Daoy (cell line): ENCODE measurements at regions not wholly inside any gene's neighbourhood (a gene's known extent, or its start where the extent isn't known, plus 50 kb on each side); places are given as distances from the start of the nearest gene placed in this dataset.
"Not testable (repeated sequence)": the region's sequence is repeated elsewhere in the genome, so short reads cannot be mapped to it uniquely, and the experiment has no call there.

Experiments
- DNase-seq: peaks from one replicate; pipeline ENCODE4 v3.0.0-alpha.2; 2015; ENCODE audit warnings: low read depth

- DNase-seq, result no peak
Observed at GRCh38 chr1:238649200-238649599, 737.2 kb upstream of the CHRM3 start.

- no peak for DNase-seq
Observed at GRCh38 chr1:238648751-238649150, 737.6 kb upstream of the CHRM3 start.

- no peak for DNase-seq
Observed at GRCh38 chr1:238648296-238648695, 738.1 kb upstream of the CHRM3 start.

- DNase-seq, result peak; percentile 87
Observed at GRCh38 chr1:238647877-238648276, 738.5 kb upstream of the CHRM3 start.

GRCh38 chr1:238642231-238642630 is 744.1 kb upstream of the CHRM3 start:
- no peak for DNase-seq

- DNase-seq, result no peak
Observed at GRCh38 chr1:238639861-238640260, 746.5 kb upstream of the CHRM3 start.

- DNase-seq, result no peak
Observed at GRCh38 chr1:238628110-238628509, 737.4 kb upstream of the ZP4 start.

GRCh38 chr1:238624776-238625175 is 734.1 kb upstream of the ZP4 start:
- no peak for DNase-seq

GRCh38 chr1:238621405-238621804 is 730.7 kb upstream of the ZP4 start:
- no peak for DNase-seq

GRCh38 chr1:238619652-238620051 is 728.9 kb upstream of the ZP4 start:
- no peak for DNase-seq

- DNase-seq, result no peak
Observed at GRCh38 chr1:238611406-238611805, 720.7 kb upstream of the ZP4 start.

- no peak for DNase-seq
Observed at GRCh38 chr1:238608144-238608543, 717.4 kb upstream of the ZP4 start.

GRCh38 chr1:238606896-238607295 is 716.2 kb upstream of the ZP4 start:
- peak; percentile 51 for DNase-seq

- DNase-seq, result no peak
Observed at GRCh38 chr1:238606457-238606856, 715.7 kb upstream of the ZP4 start.

GRCh38 chr1:238604357-238604756 is 713.6 kb upstream of the ZP4 start:
- DNase-seq, result no peak

GRCh38 chr1:238601604-238602003 is 710.9 kb upstream of the ZP4 start:
- DNase-seq, result not testable (repeated sequence)

GRCh38 chr1:238596703-238597102 is 706.0 kb upstream of the ZP4 start:
- no peak for DNase-seq

- no peak for DNase-seq
Observed at GRCh38 chr1:238592621-238593020, 701.9 kb upstream of the ZP4 start.

- DNase-seq, result peak; percentile 45
Observed at GRCh38 chr1:238589843-238590435, 699.2 kb upstream of the ZP4 start.

- DNase-seq, result no peak
Observed at GRCh38 chr1:238582816-238583215, 692.1 kb upstream of the ZP4 start.

- no peak for DNase-seq
Observed at GRCh38 chr1:238581332-238581731, 690.6 kb upstream of the ZP4 start.

GRCh38 chr1:238568735-238569134 is 678.0 kb upstream of the ZP4 start:
- DNase-seq, result no peak

- no peak for DNase-seq
Observed at GRCh38 chr1:238562341-238562740, 671.6 kb upstream of the ZP4 start.

GRCh38 chr1:238558746-238559145 is 668.0 kb upstream of the ZP4 start:
- no peak for DNase-seq
